Osteoblast (primary cell): ENCODE measurements at regions not wholly inside any gene's neighbourhood (a gene's known extent, or its start where the extent isn't known, plus 50 kb on each side); places are given as distances from the start of the nearest gene placed in this dataset.

Experiments
- DNase-seq: peaks from one replicate; pipeline ENCODE4 v3.0.0; 2011; ENCODE audit warnings: low spot score, mixed read lengths; ENCODE audit not compliant: insufficient read length; ENCODE audit errors: missing footprints
- H2AFZ ChIP-seq: 2 replicates; pipeline ENCODE4 v1.6.0; 2011; ENCODE audit warnings: mild to moderate bottlenecking, low read length
- H3K27ac ChIP-seq: 2 replicates; pipeline ENCODE4 v1.5.1; 2011; ENCODE audit warnings: mild to moderate bottlenecking, low read depth, low read length, moderate library complexity
- H3K27me3 ChIP-seq: 2 replicates; pipeline ENCODE4 v1.6.0; 2012; ENCODE audit warnings: mild to moderate bottlenecking, control low read depth, inconsistent platforms, low read length, moderate library complexity; ENCODE audit not compliant: insufficient read depth
- H3K36me3 ChIP-seq: 2 replicates; pipeline ENCODE4 v1.5.1; 2011; ENCODE audit warnings: mild to moderate bottlenecking, low read length, control low read depth, moderate library complexity; ENCODE audit not compliant: insufficient read depth
- H3K4me1 ChIP-seq: 2 replicates; pipeline ENCODE4 v1.5.1; 2011; ENCODE audit warnings: mild to moderate bottlenecking, low read length, control low read depth, moderate library complexity; ENCODE audit not compliant: insufficient read depth
- H3K4me2 ChIP-seq: 2 replicates; pipeline ENCODE4 v1.6.0; 2011; ENCODE audit warnings: mild to moderate bottlenecking, low read length; ENCODE audit not compliant: insufficient read depth
- H3K4me3 ChIP-seq: fragments of 200-600 bp; sonication (generic); 3 replicates; pipeline ENCODE4 v1.5.1; 2012; ENCODE audit warnings: mild to moderate bottlenecking, low read length, inconsistent platforms; ENCODE audit not compliant: insufficient read depth
- H3K79me2 ChIP-seq: 2 replicates; pipeline ENCODE4 v1.6.0; 2012; ENCODE audit warnings: mild to moderate bottlenecking, low read length, control low read depth, inconsistent platforms; ENCODE audit not compliant: insufficient read depth
- H3K9me3 ChIP-seq: 2 replicates; pipeline ENCODE4 v1.5.1; 2011; ENCODE audit warnings: low read depth, low read length, control low read depth
- H4K20me1 ChIP-seq: 2 replicates; pipeline ENCODE4 v1.6.0; 2012; ENCODE audit warnings: mild to moderate bottlenecking, low read length, control low read depth; ENCODE audit not compliant: insufficient read depth
- CTCF ChIP-seq: IDR thresholded peaks from 2 replicates; pipeline ENCODE4 v1.5.1; 2011; ENCODE audit warnings: mild to moderate bottlenecking, low read depth, low read length, moderate library complexity; ENCODE audit errors: extremely low read depth

- no peak overlapping the region for H3K4me3 ChIP-seq
- no peak overlapping the region for H2AFZ ChIP-seq
- no peaks in the 10 kb centered on the region for H4K20me1 ChIP-seq
- H3K36me3 ChIP-seq = no peaks in the 10 kb centered on the region
- no peaks in the 10 kb centered on the region for H3K4me1 ChIP-seq
- no peak overlapping the region for H3K27ac ChIP-seq
- no peaks in the 10 kb centered on the region for H3K27me3 ChIP-seq
- H3K79me2 ChIP-seq = no peaks in the 10 kb centered on the region
- no peak for TF ChIP-seq CTCF
- DNase-seq = no peak
- H3K4me2 ChIP-seq = no peak overlapping the region
- peaks cover 2% of the 10 kb centered on the region for H3K9me3 ChIP-seq
Measured at GRCh38 chr9:80547613-80548012, 975.8 kb downstream of the TLE4 start.

- no peaks in the 10 kb centered on the region for H3K36me3 ChIP-seq
- no peak overlapping the region for H2AFZ ChIP-seq
- H3K27me3 ChIP-seq = no peaks in the 10 kb centered on the region
- H3K4me2 ChIP-seq = no peak overlapping the region
- no peak overlapping the region for H3K27ac ChIP-seq
- peaks cover 2% of the 10 kb centered on the region for H3K9me3 ChIP-seq
- TF ChIP-seq CTCF = no peak
- H3K79me2 ChIP-seq = no peaks in the 10 kb centered on the region
- H3K4me3 ChIP-seq = no peak overlapping the region
- H3K4me1 ChIP-seq = no peaks in the 10 kb centered on the region
- DNase-seq = no peak
- H4K20me1 ChIP-seq = no peaks in the 10 kb centered on the region
Measured at GRCh38 chr9:80540387-80540786, 968.6 kb downstream of the TLE4 start.

- Histone ChIP-seq H3K79me2 (no peaks in the 10 kb centered on the region), H3K4me3 (no peak overlapping the region), H3K27ac (no peak overlapping the region), H3K9me3 (no peaks in the 10 kb centered on the region), H3K27me3 (no peaks in the 10 kb centered on the region), H4K20me1 (no peaks in the 10 kb centered on the region), H3K4me2 (no peak overlapping the region), H3K36me3 (no peaks in the 10 kb centered on the region), H2AFZ (no peak overlapping the region), H3K4me1 (no peaks in the 10 kb centered on the region)
- no peak for DNase-seq
- no peak for TF ChIP-seq CTCF
Measured at GRCh38 chr9:80538976-80539375, 967.2 kb downstream of the TLE4 start.

- TF ChIP-seq CTCF = no peak
- no peaks in the 10 kb centered on the region for H4K20me1 ChIP-seq
Measured at GRCh38 chr9:80522465-80522864, 950.7 kb downstream of the TLE4 start.

More at GRCh38 chr9:80522465-80522864, 950.7 kb downstream of the TLE4 start:
- no peaks in the 10 kb centered on the region for H3K79me2 ChIP-seq
- no peaks in the 10 kb centered on the region for H3K4me1 ChIP-seq
- no peak overlapping the region for H2AFZ ChIP-seq
- no peak overlapping the region for H3K4me2 ChIP-seq
- H3K36me3 ChIP-seq = no peaks in the 10 kb centered on the region
- H3K27me3 ChIP-seq = no peaks in the 10 kb centered on the region
- H3K4me3 ChIP-seq = no peak overlapping the region
- no peak overlapping the region for H3K27ac ChIP-seq
- DNase-seq = no peak
- no peaks in the 10 kb centered on the region for H3K9me3 ChIP-seq
